BLaER1 (cell line): ENCODE measurements at regions not wholly inside any gene's neighbourhood (a gene's known extent, or its start where the extent isn't known, plus 50 kb on each side); places are given as distances from the start of the nearest gene placed in this dataset.
A peak's percentile ranks its signal among the peaks of the same experiment; 100 is the strongest.

Source experiments
- H3K27ac ChIP-seq: shearing (Covaris generic); formaldehyde crosslinking; 2 replicates; pipeline ENCODE4 v1.8.1; 2022
- H3K27me3 ChIP-seq: shearing (Covaris generic); formaldehyde crosslinking; 2 replicates; pipeline ENCODE4 v1.8.1; 2022
- H3K36me3 ChIP-seq: shearing (Covaris generic); formaldehyde crosslinking; 2 replicates; pipeline ENCODE4 v1.8.1; 2022
- H3K4me1 ChIP-seq: shearing (Covaris generic); formaldehyde crosslinking; 2 replicates; pipeline ENCODE4 v1.8.1; 2022
- H3K4me2 ChIP-seq: shearing (Covaris generic); formaldehyde crosslinking; 2 replicates; pipeline ENCODE4 v1.8.1; 2022
- H3K4me3 ChIP-seq: shearing (Covaris generic); formaldehyde crosslinking; 2 replicates; pipeline ENCODE4 v1.8.1; 2022
- H3K9ac ChIP-seq: shearing (Covaris generic); formaldehyde crosslinking; 2 replicates; pipeline ENCODE4 v1.8.1; 2022
- H3K9me3 ChIP-seq: shearing (Covaris generic); formaldehyde crosslinking; 2 replicates; pipeline ENCODE4 v1.8.1; 2022
- H4K20me1 ChIP-seq: shearing (Covaris generic); formaldehyde crosslinking; 2 replicates; pipeline ENCODE4 v1.8.1; 2022
- Cebpa-rat ChIP-seq: shearing (Covaris generic); IDR thresholded peaks from 2 replicates; pipeline ENCODE4 v1.8.1; 2022

DNA sequence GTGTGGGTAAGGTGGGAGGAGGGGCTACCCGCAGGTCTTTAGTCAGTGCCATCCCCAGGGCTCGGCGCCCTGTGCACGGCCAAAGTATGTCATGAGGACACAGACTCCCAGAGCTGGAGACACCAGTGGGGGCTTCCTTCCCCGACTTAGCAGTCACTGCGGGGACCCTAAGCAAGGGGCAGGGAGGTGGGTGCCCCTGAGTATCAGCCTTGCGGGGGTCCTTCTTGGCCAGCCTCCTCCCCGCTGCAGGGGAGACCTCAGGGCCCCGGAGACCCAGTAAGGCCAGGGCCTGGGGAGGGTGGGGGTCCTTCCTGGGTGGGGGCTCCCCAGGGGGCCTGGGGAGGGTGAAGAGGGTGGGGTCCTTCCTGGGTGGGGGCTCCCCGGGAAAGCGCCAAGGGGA lies 673.8 kb downstream of the BRD1 start:
- no peaks in the 10 kb centered on the region; the same call in 1 of the 2 replicates for H4K20me1 ChIP-seq
- no peak overlapping the region for H3K4me3 ChIP-seq
- no peaks in the 10 kb centered on the region for H3K27me3 ChIP-seq
- no peaks in the 10 kb centered on the region for H3K36me3 ChIP-seq
- H3K27ac ChIP-seq: no peak overlapping the region
- no peak for TF ChIP-seq Cebpa-rat
- no peak overlapping the region for H3K4me2 ChIP-seq
- H3K4me1 ChIP-seq: peaks cover 22% of the 10 kb centered on the region
- no peaks in the 10 kb centered on the region for H3K9me3 ChIP-seq
- no peak overlapping the region for H3K9ac ChIP-seq

- Histone ChIP-seq H3K36me3 (no peaks in the 10 kb centered on the region), H3K27ac (peak overlapping the region; percentile 59; the same call in 1 of the 2 replicates), H3K27me3 (no peaks in the 10 kb centered on the region), H3K9me3 (no peaks in the 10 kb centered on the region), H3K9ac (no peak overlapping the region), H3K4me1 (peaks cover 22% of the 10 kb centered on the region), H3K4me3 (no peak overlapping the region), H4K20me1 (no peaks in the 10 kb centered on the region; the same call in 1 of the 2 replicates), H3K4me2 (peak overlapping the region; percentile 81)
- no peak for TF ChIP-seq Cebpa-rat
These were observed 674.5 kb downstream of the BRD1 start for GRCh38 chr22:49152939-49153770.

DNA sequence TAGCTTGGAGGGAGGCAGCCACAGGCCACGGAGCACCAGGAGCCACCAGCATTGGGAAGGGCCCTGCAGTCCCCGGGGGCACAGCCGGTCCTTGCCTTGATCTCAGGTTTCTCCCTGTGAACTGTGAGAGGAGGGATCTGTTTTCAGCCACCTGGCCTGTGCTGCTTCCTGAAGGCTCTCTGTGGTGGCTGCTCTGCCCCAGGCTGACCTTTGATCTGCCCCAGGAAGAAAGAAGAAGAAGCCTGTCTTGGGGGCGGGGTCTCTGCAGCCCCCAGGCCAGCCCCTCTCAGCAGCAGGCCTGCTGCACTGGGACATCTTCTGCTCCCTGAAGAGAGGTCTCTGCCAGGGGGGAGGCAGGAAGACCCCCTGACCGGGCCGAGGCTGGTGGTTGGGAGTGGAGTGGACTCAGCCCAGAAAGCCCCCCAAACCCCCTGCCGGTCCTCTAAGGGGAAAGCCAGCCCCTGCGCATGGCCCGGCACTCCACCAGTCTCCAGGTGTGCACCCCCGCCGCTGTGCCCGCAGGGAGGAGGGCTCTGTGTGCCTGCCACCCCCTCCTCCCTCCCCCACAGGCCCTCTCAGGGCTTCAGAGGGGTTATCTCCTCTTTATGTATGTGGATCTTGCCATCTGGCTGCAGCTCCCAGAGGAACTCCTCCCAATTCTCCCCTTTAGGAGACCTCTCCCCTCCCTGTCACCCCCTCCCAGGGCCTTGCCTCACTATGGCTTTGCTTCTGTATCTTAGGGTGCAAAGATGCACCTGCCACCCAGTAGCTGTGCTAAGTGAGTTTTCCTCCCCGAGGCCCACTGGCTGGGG lies 675.3 kb downstream of the BRD1 start:
- Histone ChIP-seq H3K9me3 (no peaks in the 10 kb centered on the region), H3K4me3 (no peak overlapping the region), H3K27me3 (no peaks in the 10 kb centered on the region), H3K4me2 (peak overlapping the region; percentile 81), H3K4me1 (peaks cover 22% of the 10 kb centered on the region), H3K36me3 (no peaks in the 10 kb centered on the region), H3K27ac (peak overlapping the region; percentile 59), H3K9ac (no peak overlapping the region), H4K20me1 (no peaks in the 10 kb centered on the region; the same call in 1 of the 2 replicates)
- TF ChIP-seq Cebpa-rat: no peak

- Histone ChIP-seq H3K9me3 (no peaks in the 10 kb centered on the region), H4K20me1 (no peaks in the 10 kb centered on the region)
These were observed 676.2 kb downstream of the BRD1 start for GRCh38 chr22:49151256-49152126.

DNA sequence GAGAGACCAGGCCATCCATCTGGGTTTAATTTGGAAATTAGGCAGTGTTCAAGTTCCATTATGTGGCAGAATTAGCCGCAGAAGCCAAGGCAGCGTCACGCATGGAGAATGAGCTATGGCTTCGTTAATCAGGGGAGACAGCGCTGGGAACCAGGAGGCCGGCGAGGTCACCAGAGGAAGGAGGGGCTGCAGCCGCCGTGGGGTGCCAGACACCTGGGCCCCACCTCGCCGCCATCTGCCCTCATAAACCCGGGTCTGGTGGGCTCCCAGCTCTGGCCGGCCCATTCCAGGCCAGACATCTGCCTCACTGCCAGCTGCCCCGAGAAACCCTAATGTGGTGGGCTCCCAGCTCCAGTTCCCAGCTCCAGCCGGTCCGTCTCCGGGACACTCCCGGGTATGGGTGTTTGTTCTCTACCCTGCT lies 676.9 kb downstream of the BRD1 start:
- Histone ChIP-seq H3K9ac (no peak overlapping the region), H3K4me2 (no peak overlapping the region), H3K9me3 (no peaks in the 10 kb centered on the region), H3K27ac (no peak overlapping the region), H3K36me3 (no peaks in the 10 kb centered on the region), H3K4me3 (no peak overlapping the region), H3K4me1 (peaks cover 22% of the 10 kb centered on the region), H4K20me1 (no peaks in the 10 kb centered on the region), H3K27me3 (no peaks in the 10 kb centered on the region)
- no peak for TF ChIP-seq Cebpa-rat

More at GRCh38 chr22:49151256-49152126, 676.2 kb downstream of the BRD1 start:
- Histone ChIP-seq H3K27me3 (no peaks in the 10 kb centered on the region), H3K36me3 (no peaks in the 10 kb centered on the region), H3K27ac (peak overlapping the region; percentile 59), H3K4me1 (peaks cover 22% of the 10 kb centered on the region), H3K4me3 (no peak overlapping the region), H3K9ac (no peak overlapping the region), H3K4me2 (peak overlapping the region; percentile 81)
- TF ChIP-seq Cebpa-rat: no peak

- H4K20me1 ChIP-seq: no peaks in the 10 kb centered on the region
- no peak overlapping the region for H3K4me2 ChIP-seq
- TF ChIP-seq Cebpa-rat: no peak
- no peaks in the 10 kb centered on the region for H3K9me3 ChIP-seq
- peaks cover 22% of the 10 kb centered on the region for H3K4me1 ChIP-seq
- H3K27ac ChIP-seq: no peak overlapping the region
- H3K36me3 ChIP-seq: no peaks in the 10 kb centered on the region
- no peaks in the 10 kb centered on the region for H3K27me3 ChIP-seq
- H3K9ac ChIP-seq: no peak overlapping the region
- no peak overlapping the region for H3K4me3 ChIP-seq
These were observed 677.7 kb downstream of the BRD1 start for GRCh38 chr22:49149721-49150608.

- Histone ChIP-seq H3K4me2 (no peak overlapping the region), H3K27me3 (no peaks in the 10 kb centered on the region), H3K36me3 (no peaks in the 10 kb centered on the region), H3K4me1 (peaks cover 22% of the 10 kb centered on the region), H3K4me3 (no peak overlapping the region), H4K20me1 (no peaks in the 10 kb centered on the region), H3K9ac (no peak overlapping the region), H3K27ac (no peak overlapping the region), H3K9me3 (no peaks in the 10 kb centered on the region)
- no peak for TF ChIP-seq Cebpa-rat
These were observed 678.7 kb downstream of the BRD1 start for GRCh38 chr22:49148895-49149418.

DNA sequence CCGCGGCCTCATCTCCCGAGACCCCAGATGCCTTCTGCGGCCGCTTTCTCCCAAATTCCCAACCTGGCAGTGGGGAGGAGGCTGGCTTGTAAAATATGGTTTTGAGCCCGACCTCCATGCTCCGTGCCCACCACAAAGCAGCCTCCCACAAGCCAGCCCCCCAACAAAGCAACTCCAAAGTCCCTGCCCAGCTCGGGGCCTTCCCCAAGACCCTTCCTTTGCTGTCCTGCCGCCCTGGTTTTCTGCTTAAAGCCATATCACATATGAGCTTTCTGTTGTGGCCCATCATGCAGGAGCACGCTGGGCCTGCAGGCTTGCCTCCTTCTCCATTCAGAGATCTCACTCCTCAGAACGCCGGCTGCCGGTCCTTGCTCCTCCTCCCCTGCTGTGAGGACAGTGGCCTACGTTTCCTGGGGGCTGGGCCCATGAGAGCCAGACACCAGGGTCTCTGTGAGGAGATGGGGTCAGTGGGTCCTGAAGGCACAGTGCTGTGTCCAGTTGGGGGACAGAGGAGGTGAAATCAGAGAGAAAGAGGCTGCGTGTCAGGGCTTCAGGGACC lies 680.0 kb downstream of the BRD1 start:
- Histone ChIP-seq H3K36me3 (no peaks in the 10 kb centered on the region), H3K9ac (no peak overlapping the region), H3K9me3 (no peaks in the 10 kb centered on the region), H3K4me3 (no peak overlapping the region), H3K27me3 (no peaks in the 10 kb centered on the region), H4K20me1 (no peaks in the 10 kb centered on the region), H3K27ac (no peak overlapping the region), H3K4me2 (no peak overlapping the region), H3K4me1 (peaks cover 18% of the 10 kb centered on the region)
- no peak for TF ChIP-seq Cebpa-rat
